Esophagus squamous epithelium (tissue), 5 donors: ENCODE measurements at regions not wholly inside any gene's neighbourhood (a gene's known extent, or its start where the extent isn't known, plus 50 kb on each side); places are given as distances from the start of the nearest gene placed in this dataset.

Source experiments
- DNase-seq: peaks from one replicate; lab custom pipeline; 2025; lab: John Stamatoyannopoulos, UW
- H3K27ac ChIP-seq, 4 donors: fragments of 200-600 bp; sonication (generic); one replicate each; pipeline ENCODE4 v1.5.1; 2016 to 2019; ENCODE audit warnings: mild to moderate bottlenecking in 1 of 4
- H3K27me3 ChIP-seq, 4 donors: fragments of 200-600 bp; sonication (generic); 1 replicate in 3 of 4; 2 replicates in 1 of 4; pipeline versions ENCODE4 v1.5.1 to v1.6.0; 2017 to 2021; ENCODE audit warnings: antibody characterized with exemption in 1 of 4
- H3K36me3 ChIP-seq, 3 donors: fragments of 200-600 bp; sonication (generic); one replicate each; pipeline ENCODE4 v1.5.1; 2016 to 2019
- H3K4me1 ChIP-seq, 3 donors: fragments of 200-600 bp; sonication (generic); one replicate each; pipeline ENCODE4 v1.5.1; 2017 to 2019
- H3K4me3 ChIP-seq, 4 donors: fragments of 200-600 bp; sonication (generic); 1 replicate in 3 of 4; 2 replicates in 1 of 4; pipeline ENCODE4 v1.5.1; 2016 to 2019; ENCODE audit warnings: mild to moderate bottlenecking in 2 of 4, moderate library complexity in 1 of 4
- H3K9me3 ChIP-seq, 3 donors: fragments of 200-600 bp; sonication (generic); one replicate each; pipeline ENCODE4 v1.5.1; 2016 to 2019
- POLR2A ChIP-seq, 4 donors: fragments of 450-650 bp; IDR thresholded peaks; one replicate each; pipeline ENCODE4 v1.6.1; 2017; ENCODE audit warnings: antibody characterized with exemption in 4 of 4, mild to moderate bottlenecking in 4 of 4, moderate library complexity in 3 of 4
- WGBS, 2 donors: methylation state at CpG; one replicate each; pipeline ENCODE4 v1.1.5; 2018; 5-methylcytosine and 5-hydroxymethylcytosine counted together
- intact Hi-C: fragments of 100-400 bp; cut with DNase I; formaldehyde crosslinking; loops from one replicate; pipeline ENCODE4 v1.15.0; 2022
- TF ChIP-seq, protein P1 (sequence below), 6 experiments: fragments of 450-650 bp in 4 of 6; fragments of 200-600 bp in 2 of 6; sonication (generic) in 2 of 6; IDR thresholded peaks; one replicate each; pipeline ENCODE4 v1.5.1; 2016 to 2019; ENCODE audit warnings: antibody characterized with exemption in 6 of 6, mild to moderate bottlenecking in 4 of 6, moderate library complexity in 4 of 6
- donor health status: DM: yes; HTN: yes; CAD: no.

DNA sequence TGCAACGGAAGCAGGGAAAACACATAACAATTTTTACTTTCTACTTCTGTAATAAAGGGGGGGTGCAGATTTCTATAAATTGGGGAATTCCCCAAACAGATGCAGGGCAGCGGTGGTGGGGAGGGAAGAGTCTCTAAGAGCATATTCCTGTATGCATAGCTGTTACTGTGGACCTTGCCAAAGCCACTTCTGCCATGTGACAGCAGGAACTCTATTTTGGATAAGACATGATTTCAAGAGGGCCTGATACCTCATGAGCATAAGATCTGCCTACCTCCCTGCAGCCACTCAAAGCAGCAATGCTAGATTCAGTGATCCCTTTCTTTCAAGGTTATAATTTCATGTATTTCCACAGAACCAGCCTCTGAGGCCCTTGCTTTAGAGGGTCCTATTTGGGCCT lies 86.2 kb upstream of the CNKSR3 start:
- 84 to 96% methylated on average over 2 of the region's 2 CpGs for WGBS, 2 donors
- TF ChIP-seq POLR2A (IDR thresholded peaks at IDR 0.05): no peak
- Histone ChIP-seq H3K27ac (no peak overlapping the region), H3K9me3 (no peaks in the 10 kb centered on the region), H3K27me3 (no peaks in the 10 kb centered on the region), H3K4me3 (no peak overlapping the region), H3K36me3 (no peaks in the 10 kb centered on the region), H3K4me1 (no peaks in the 10 kb centered on the region)
- intact Hi-C loops: no loop called here
- no peak for DNase-seq

DNA sequence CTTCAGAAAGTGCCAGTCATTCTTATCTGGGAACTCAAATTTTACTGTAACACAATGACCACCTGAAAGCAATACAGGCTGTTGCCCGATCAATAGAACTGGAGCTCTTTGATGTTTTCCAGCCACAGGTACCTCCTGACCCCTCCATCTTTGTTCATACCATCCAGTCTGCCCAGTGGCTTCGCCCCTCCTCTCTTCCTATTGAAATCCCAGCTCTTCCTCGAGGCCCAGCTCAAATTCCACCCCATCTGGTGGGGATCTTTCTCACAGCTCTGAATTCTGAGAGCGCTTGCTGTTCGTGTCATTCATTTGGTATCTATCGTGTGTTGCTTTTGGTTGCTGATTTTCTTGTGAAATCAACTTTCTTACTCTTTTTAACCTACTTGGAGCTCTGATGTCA lies 87.9 kb upstream of the CNKSR3 start:
- Histone ChIP-seq H3K27me3 (no peaks in the 10 kb centered on the region), H3K4me1 (no peaks in the 10 kb centered on the region), H3K36me3 (no peaks in the 10 kb centered on the region), H3K9me3 (no peaks in the 10 kb centered on the region), H3K27ac (no peak overlapping the region), H3K4me3 (no peak overlapping the region)
- intact Hi-C loops: no loop called here
- WGBS, 2 donors: 88% methylated on average over 6 of the region's 6 CpGs
- no peak for DNase-seq
- TF ChIP-seq POLR2A (IDR thresholded peaks at IDR 0.05): no peak

DNA sequence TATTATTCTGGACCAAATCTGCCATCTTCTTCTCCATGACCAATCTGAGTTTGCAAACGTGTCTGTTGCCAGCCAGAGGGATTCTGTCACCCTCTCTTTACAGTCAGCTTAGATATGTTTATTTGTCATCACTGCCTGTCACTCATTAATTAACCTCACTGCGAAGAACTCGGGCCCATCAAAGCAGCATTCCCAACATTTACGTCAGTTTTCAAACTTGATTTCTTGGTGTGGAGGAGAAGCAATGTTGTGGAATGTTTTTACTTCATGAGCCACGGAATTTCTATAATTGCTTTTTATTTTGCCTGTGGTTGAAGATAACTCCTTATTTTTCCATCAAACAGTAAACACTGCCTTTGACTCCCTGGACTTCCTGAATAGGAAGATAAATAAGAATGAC lies 91.8 kb upstream of the CNKSR3 start:
- WGBS, 2 donors: 55 to 80% methylated on average over 5 of the region's 5 CpGs
- TF ChIP-seq POLR2A (IDR thresholded peaks at IDR 0.05): no peak
- TF ChIP-seq, protein P1, sequence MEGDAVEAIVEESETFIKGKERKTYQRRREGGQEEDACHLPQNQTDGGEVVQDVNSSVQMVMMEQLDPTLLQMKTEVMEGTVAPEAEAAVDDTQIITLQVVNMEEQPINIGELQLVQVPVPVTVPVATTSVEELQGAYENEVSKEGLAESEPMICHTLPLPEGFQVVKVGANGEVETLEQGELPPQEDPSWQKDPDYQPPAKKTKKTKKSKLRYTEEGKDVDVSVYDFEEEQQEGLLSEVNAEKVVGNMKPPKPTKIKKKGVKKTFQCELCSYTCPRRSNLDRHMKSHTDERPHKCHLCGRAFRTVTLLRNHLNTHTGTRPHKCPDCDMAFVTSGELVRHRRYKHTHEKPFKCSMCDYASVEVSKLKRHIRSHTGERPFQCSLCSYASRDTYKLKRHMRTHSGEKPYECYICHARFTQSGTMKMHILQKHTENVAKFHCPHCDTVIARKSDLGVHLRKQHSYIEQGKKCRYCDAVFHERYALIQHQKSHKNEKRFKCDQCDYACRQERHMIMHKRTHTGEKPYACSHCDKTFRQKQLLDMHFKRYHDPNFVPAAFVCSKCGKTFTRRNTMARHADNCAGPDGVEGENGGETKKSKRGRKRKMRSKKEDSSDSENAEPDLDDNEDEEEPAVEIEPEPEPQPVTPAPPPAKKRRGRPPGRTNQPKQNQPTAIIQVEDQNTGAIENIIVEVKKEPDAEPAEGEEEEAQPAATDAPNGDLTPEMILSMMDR (IDR thresholded peaks at IDR 0.05): no peak

DNA sequence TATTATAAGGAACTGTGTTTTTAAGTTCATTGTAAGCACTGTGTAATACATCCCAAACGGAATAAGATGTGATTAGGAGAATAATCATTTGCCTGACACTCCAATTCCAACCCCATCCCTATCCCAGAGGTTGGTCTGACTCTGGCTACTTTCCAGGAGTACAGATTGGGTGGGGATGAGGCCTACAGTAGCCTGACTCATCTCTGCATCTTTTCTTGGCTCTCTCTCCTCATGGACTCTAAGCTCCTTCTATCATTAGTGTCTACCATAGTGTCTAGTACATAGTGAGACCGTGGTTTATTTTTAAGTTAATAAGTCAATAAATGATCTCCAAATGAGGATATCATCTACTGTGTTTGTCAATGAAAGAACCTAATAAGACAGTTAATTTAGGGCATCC lies 92.2 kb upstream of the CNKSR3 start:
- Histone ChIP-seq H3K36me3 (no peaks in the 10 kb centered on the region), H3K4me3 (no peak overlapping the region), H3K27me3 (no peaks in the 10 kb centered on the region), H3K9me3 (no peaks in the 10 kb centered on the region), H3K4me1 (no peaks in the 10 kb centered on the region), H3K27ac (no peak overlapping the region)
- DNase-seq: no peak
- TF ChIP-seq, protein P1 (IDR thresholded peaks at IDR 0.05): no peak
- no peak for TF ChIP-seq POLR2A (IDR thresholded peaks at IDR 0.05)
- WGBS, 2 donors: 61 to 67% methylated on average over 2 of the region's 2 CpGs
- intact Hi-C loops: no loop called here

More for the DNA sequence above, 91.8 kb upstream of the CNKSR3 start:
- no peaks in the 10 kb centered on the region for H3K4me1 ChIP-seq
- intact Hi-C loops: no loop called here
- no peaks in the 10 kb centered on the region for H3K27me3 ChIP-seq
- no peak overlapping the region for H3K4me3 ChIP-seq
- H3K36me3 ChIP-seq: no peaks in the 10 kb centered on the region
- DNase-seq: no peak
- H3K9me3 ChIP-seq: no peaks in the 10 kb centered on the region
- H3K27ac ChIP-seq: no peak overlapping the region

DNA sequence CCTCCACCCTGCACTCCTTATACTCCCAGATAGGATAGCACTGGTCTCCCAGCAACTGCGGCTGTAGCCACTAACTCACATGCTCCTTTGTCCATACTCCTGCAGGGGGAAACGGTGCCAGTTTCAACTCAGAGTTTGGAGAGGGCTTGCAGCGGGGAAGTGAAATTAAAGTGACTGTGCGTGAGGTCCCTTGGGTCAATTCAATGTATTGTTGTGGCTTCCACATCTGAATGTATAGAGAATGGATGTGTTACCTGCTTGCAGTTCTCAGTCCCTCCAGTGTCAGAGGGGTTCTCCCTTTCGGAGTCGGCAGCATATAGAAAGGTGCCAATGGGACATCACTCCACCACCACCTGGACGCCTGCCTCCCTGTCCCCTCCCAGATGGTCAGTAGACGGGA lies 93.6 kb upstream of the CNKSR3 start:
- no peak overlapping the region for H3K27ac ChIP-seq
- intact Hi-C loops: no loop called here
- no peak overlapping the region for H3K4me3 ChIP-seq
- H3K27me3 ChIP-seq: no peaks in the 10 kb centered on the region
- no peaks in the 10 kb centered on the region for H3K4me1 ChIP-seq
- no peak for DNase-seq
- no peaks in the 10 kb centered on the region for H3K9me3 ChIP-seq
- TF ChIP-seq, protein P1 (IDR thresholded peaks at IDR 0.05): no peak
- no peak for TF ChIP-seq POLR2A (IDR thresholded peaks at IDR 0.05)
- WGBS, 2 donors: 75 to 86% methylated on average over 2 to 8 of the region's 8 CpGs
- no peaks in the 10 kb centered on the region for H3K36me3 ChIP-seq

DNA sequence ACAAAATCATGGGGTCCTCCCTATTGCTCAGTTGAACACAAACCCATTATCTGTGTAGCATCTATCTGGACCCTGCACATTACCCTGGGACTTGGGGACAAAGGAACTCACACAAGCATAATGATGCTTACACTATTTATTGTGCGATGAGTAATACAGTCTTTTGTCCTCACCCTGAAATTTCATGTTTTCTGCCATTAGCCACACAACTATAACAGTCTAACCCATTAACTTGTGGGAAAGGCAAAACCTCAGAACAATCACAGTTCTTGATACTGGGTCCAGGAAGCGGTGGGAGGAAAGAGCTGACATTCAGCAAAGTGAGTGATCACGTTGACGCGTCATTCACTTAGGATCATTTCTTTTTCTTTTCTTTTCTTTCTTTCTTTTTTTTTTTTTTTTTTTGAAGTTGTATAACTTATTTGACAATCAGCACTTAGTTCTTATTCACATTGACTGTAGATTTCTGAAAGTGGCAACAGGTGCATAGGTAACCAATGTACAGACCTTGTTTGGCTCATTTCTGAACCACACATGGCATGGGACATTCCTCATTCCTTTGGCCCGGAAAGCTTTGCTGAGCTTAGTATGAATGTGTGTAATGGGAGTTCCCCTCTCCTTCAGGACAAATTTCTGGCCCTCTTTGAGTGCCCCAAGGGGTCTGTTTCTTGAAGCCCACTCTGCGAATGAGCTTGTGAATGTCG lies 94.8 kb upstream of the CNKSR3 start:
- no peak for TF ChIP-seq POLR2A (IDR thresholded peaks at IDR 0.05)
- TF ChIP-seq, protein P1 (IDR thresholded peaks at IDR 0.05): no peak
- Histone ChIP-seq H3K27ac (no peak overlapping the region), H3K27me3 (no peaks in the 10 kb centered on the region), H3K4me3 (no peak overlapping the region), H3K9me3 (no peaks in the 10 kb centered on the region), H3K36me3 (no peaks in the 10 kb centered on the region), H3K4me1 (no peaks in the 10 kb centered on the region)
- no peak for DNase-seq
- 59 to 73% methylated on average over 6 to 8 of the region's 8 CpGs for WGBS, 2 donors
- intact Hi-C loops: no loop called here
